DMS153 treated with DMSO at 0.1 percent for 48 hours (cell line): ENCODE measurements at regions not wholly inside any gene's neighbourhood (a gene's known extent, or its start where the extent isn't known, plus 50 kb on each side); places are given as distances from the start of the nearest gene placed in this dataset.

Experiments used
- DNase-seq: peaks from one replicate; lab custom pipeline; 2025; ENCODE audit not compliant: unreplicated experiment; lab: John Stamatoyannopoulos, UW

GRCh38 chr6:18668994-18669393 is 281.8 kb downstream of the RNF144B start:
- DNase-seq: no peak

GRCh38 chr6:18672852-18673251 is 285.7 kb downstream of the RNF144B start:
- no peak for DNase-seq

GRCh38 chr6:18674346-18674745 is 287.2 kb downstream of the RNF144B start:
- DNase-seq: no peak

GRCh38 chr6:18675881-18676280 is 288.7 kb downstream of the RNF144B start:
- no peak for DNase-seq

- DNase-seq: no peak
Measured at GRCh38 chr6:18676548-18676947, 289.4 kb downstream of the RNF144B start.

GRCh38 chr6:18680842-18681241 is 293.7 kb downstream of the RNF144B start:
- no peak for DNase-seq

- DNase-seq: no peak
Measured at GRCh38 chr6:18681832-18682503, 294.8 kb downstream of the RNF144B start.

GRCh38 chr6:18684343-18684742 is 297.2 kb downstream of the RNF144B start:
- DNase-seq: no peak

- no peak for DNase-seq
Measured at GRCh38 chr6:18692929-18693685, 306.0 kb downstream of the RNF144B start.

- no peak for DNase-seq
Measured at GRCh38 chr6:18693881-18694280, 306.7 kb downstream of the RNF144B start.

GRCh38 chr6:18703546-18703945 is 316.4 kb downstream of the RNF144B start:
- DNase-seq: no peak

- no peak for DNase-seq
Measured at GRCh38 chr6:18707714-18708439, 320.7 kb downstream of the RNF144B start.

GRCh38 chr6:18712595-18712994 is 325.4 kb downstream of the RNF144B start:
- DNase-seq: no peak

GRCh38 chr6:18720075-18720474 is 332.9 kb downstream of the RNF144B start:
- no peak for DNase-seq

GRCh38 chr6:18724056-18724455 is 336.9 kb downstream of the RNF144B start:
- DNase-seq: no peak

GRCh38 chr6:18725449-18725848 is 338.3 kb downstream of the RNF144B start:
- DNase-seq: no peak

GRCh38 chr6:18733921-18734550 is 346.9 kb downstream of the RNF144B start:
- no peak for DNase-seq

GRCh38 chr6:18741741-18742140 is 354.6 kb downstream of the RNF144B start:
- no peak for DNase-seq

GRCh38 chr6:18742406-18742805 is 355.3 kb downstream of the RNF144B start:
- no peak for DNase-seq

GRCh38 chr6:18746727-18747126 is 359.6 kb downstream of the RNF144B start:
- no peak for DNase-seq

- no peak for DNase-seq
Measured at GRCh38 chr6:18748314-18748713, 361.2 kb downstream of the RNF144B start.
